Small intestine (tissue), 7 donors: ENCODE measurements at regions not wholly inside any gene's neighbourhood (a gene's known extent, or its start where the extent isn't known, plus 50 kb on each side); places are given as distances from the start of the nearest gene placed in this dataset.

ENCODE experiments used
- DNase-seq, 2 donors: peaks; one replicate each; pipeline versions ENCODE4 v3.0.0 to v3.0.0-alpha.2; 2013
- FAIRE-seq: peaks from 2 replicates; lab custom pipeline; 2012; peaks lifted over from hg19 to GRCh38; lab: Jason Lieb, UNC
- H3K27ac ChIP-seq, 3 donors: one replicate each; pipeline ENCODE4 v1.5.1; 2013; ENCODE audit warnings: low read length in 2 of 3, mild to moderate bottlenecking in 2 of 3, control low read depth in 1 of 3, inconsistent platforms in 1 of 3, low read depth in 1 of 3, moderate library complexity in 1 of 3
- H3K27me3 ChIP-seq, 3 donors: one replicate each; pipeline ENCODE4 v1.6.1; 2013; ENCODE audit warnings: low read length in 3 of 3, inconsistent platforms in 1 of 3; ENCODE audit not compliant: control insufficient read depth in 3 of 3, insufficient read depth in 3 of 3
- H3K36me3 ChIP-seq, 3 donors: one replicate each; pipeline ENCODE4 v1.6.1; 2013; ENCODE audit warnings: low read length in 3 of 3, inconsistent platforms in 1 of 3, low read depth in 1 of 3, mild to moderate bottlenecking in 1 of 3, moderate library complexity in 1 of 3; ENCODE audit not compliant: control insufficient read depth in 3 of 3, insufficient read depth in 2 of 3
- H3K4me1 ChIP-seq, 3 donors: one replicate each; pipeline ENCODE4 v1.6.1; 2013; ENCODE audit warnings: low read length in 2 of 3, inconsistent platforms in 1 of 3, low read depth in 1 of 3, mild to moderate bottlenecking in 1 of 3, moderate library complexity in 1 of 3; ENCODE audit not compliant: control insufficient read depth in 3 of 3, insufficient read depth in 2 of 3
- H3K4me3 ChIP-seq, 3 donors: one replicate each; pipeline ENCODE4 v1.5.1; 2013; ENCODE audit warnings: low read length in 3 of 3, control low read depth in 1 of 3, inconsistent platforms in 1 of 3, low read depth in 1 of 3, mild to moderate bottlenecking in 1 of 3, moderate library complexity in 1 of 3
- H3K9me3 ChIP-seq, 2 donors: one replicate each; pipeline ENCODE4 v1.6.1; 2013; ENCODE audit warnings: low read depth in 1 of 2, low read length in 1 of 2; ENCODE audit not compliant: control insufficient read depth in 2 of 2, insufficient read depth in 1 of 2
- WGBS, 3 donors: extraction: QIAGEN DNeasy Blood & Tissue Kit; methylation state at CpG; one replicate each; pipeline ENCODE4 v1.1.7; 2013; 5-methylcytosine and 5-hydroxymethylcytosine counted together
- donor health status: healthy with polysubstance abuse.
- donor health status: control.
- donor health status: control.
- donor health status: Bipolar disorder and iron deficiency.
- donor health status: healthy.

DNA sequence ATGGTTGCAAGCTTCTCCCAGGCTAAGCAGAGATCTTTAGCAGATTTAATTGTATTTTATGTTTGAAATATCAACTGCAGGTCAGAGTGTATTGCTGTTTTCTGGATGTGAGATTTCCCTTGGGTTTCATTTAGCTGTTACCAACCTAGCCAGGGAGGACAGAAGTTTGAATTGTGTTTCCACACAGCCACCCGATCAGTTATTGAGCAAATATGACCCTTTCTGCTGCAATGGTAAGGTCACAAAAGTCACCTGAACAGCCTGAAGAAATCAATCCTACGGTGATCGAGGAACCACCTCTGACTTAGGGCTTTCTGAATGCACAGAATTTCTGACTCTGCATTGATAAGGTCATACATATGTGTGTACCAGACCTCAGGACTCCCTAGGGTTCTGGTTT is 419.9 kb downstream of the MAN2A1 start:
- H3K4me1 ChIP-seq = peaks cover 2 to 9% (median 3%) of the 10 kb centered on the region in 3 donors
- H3K36me3 ChIP-seq = no peaks in the 10 kb centered on the region
- no peak overlapping the region for H3K27ac ChIP-seq
- DNase-seq = no peak
- no peak for FAIRE-seq
- H3K4me3 ChIP-seq = no peak overlapping the region
- no peaks in the 10 kb centered on the region for H3K9me3 ChIP-seq
- WGBS, 3 donors = 84 to 87% (median 86%) methylated on average over 3 of the region's 3 CpGs
- no peaks in the 10 kb centered on the region for H3K27me3 ChIP-seq

DNA sequence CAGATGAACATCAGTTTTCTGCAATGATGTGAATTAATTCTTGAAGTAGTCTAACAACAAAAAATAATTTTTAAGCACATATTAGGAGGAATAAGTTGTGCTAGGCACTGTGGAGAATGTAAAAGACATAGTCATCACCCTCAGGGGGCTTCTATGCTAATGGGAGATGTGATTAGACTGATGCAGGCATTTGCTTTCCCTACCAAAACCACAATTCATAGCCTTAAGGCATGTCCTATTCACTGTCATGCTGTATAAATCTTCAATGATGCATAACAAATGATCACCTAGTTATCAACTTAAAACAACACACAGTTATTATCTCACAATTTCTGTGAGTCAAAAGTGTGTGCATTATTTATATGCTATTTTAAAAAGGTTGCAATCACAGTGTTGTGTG is 422.6 kb downstream of the MAN2A1 start:
- no peaks in the 10 kb centered on the region for H3K36me3 ChIP-seq
- no peaks in the 10 kb centered on the region for H3K9me3 ChIP-seq
- no peak for FAIRE-seq
- no peak for DNase-seq
- H3K4me1 ChIP-seq = no peaks in the 10 kb centered on the region
- no peak overlapping the region for H3K4me3 ChIP-seq
- no peak overlapping the region for H3K27ac ChIP-seq
- no peaks in the 10 kb centered on the region for H3K27me3 ChIP-seq

DNA sequence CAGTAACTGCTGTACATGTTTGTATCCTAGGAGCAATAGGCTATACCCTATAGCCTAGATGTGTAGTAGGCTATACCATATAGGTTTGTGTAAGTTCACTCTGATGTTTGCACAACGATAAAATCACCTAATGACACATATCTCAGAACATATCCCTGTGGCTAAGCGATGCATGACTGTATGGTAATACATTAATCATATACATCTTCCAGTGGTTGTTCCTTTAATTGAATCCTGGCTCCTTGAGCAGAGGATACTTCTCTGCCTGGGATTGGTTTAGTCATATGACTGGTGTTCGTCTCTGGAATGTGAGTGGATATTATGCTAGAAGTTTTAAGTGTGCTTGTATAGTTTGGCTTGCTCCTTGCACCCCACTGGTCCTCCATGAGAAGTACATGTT is 425.8 kb downstream of the MAN2A1 start:
- Histone ChIP-seq H3K36me3 (no peaks in the 10 kb centered on the region), H3K27ac (no peak overlapping the region), H3K27me3 (no peaks in the 10 kb centered on the region), H3K4me3 (no peak overlapping the region), H3K4me1 (no peaks in the 10 kb centered on the region), H3K9me3 (no peaks in the 10 kb centered on the region)
- DNase-seq (no peak), FAIRE-seq (no peak)
- WGBS, 3 donors = 79 to 89% (median 82%) methylated on average over 3 of the region's 3 CpGs

DNA sequence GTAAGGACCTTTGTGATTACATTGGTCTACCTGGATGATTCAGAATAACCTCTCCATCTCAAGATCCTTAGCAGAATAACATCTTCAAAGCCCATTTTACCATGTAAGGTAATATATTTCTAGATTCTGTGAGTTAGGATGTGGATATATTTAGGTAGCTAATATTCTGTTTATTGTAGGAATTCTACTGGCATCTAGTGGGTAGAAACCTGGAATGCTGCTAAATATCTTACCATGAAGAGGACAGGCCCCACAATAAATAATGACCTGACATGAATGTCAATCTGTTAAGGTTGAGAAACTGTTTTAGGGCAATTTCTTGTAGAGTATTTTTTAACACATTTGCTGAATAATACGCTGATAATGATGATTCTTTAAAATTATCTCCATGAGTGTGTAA is 426.8 kb downstream of the MAN2A1 start:
- Histone ChIP-seq H3K4me3 (no peak overlapping the region), H3K4me1 (no peaks in the 10 kb centered on the region), H3K27me3 (no peaks in the 10 kb centered on the region), H3K36me3 (no peaks in the 10 kb centered on the region), H3K27ac (no peak overlapping the region), H3K9me3 (no peaks in the 10 kb centered on the region)
- DNase-seq (no peak), FAIRE-seq (no peak)
- WGBS, 3 donors = 78 to 86% (median 84%) methylated on average over 1 of the region's 1 CpG

DNA sequence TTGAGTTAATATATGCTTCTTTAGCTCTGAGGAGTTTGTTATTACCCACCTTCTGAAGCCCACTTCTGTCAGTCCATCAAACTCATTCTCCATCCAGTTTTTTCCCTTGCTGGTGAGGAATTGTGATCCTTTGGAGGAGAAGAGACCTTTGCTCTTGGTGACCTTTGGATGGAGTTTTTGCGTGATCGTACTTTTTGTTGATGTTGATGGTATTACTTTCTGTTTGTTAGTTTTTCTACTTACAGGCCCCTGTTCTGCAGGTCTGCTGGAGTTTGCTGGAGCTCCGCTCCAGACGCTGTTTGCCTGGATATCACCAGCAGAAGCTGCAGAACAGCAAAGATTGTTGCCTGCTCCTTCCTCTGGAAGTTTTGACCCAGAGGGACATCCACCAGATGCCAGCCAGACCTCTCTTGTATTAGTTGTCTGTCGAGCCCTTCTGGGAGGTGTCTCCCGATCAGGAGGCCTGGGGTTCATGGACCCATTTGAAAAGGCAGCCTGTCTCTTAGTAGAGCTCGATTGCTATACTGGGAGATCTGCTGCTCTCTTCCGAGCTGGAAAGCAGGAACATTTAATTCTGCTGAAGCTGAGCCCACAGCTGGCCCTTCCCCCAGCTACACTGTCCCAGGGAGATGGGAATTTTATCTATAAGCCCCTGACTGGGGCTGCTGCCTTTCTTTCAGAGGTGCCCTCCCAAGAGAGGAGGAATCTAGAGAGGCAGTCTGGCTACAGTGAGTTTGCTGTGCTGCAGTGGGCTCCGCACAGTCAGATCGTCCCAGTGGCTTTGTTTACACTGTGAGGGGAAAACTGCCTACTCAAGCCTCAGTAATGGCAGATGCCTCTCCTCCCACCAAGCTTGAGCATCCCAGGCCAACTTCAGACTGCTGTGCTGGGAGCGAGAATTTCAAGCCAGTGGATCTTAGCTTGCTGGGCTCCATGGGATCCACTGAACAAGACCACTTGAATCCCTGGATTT is 445.5 kb downstream of the MAN2A1 start:
- Histone ChIP-seq H3K4me3 (no peak overlapping the region), H3K4me1 (no peaks in the 10 kb centered on the region), H3K27ac (no peak overlapping the region), H3K27me3 (no peaks in the 10 kb centered on the region), H3K36me3 (no peaks in the 10 kb centered on the region), H3K9me3 (peaks cover 0 to 7% of the 10 kb centered on the region in 2 donors)
- WGBS, 3 donors = 64 to 79% (median 77%) methylated on average over 11 of the region's 11 CpGs
- FAIRE-seq = no peak
- DNase-seq = no peak

DNA sequence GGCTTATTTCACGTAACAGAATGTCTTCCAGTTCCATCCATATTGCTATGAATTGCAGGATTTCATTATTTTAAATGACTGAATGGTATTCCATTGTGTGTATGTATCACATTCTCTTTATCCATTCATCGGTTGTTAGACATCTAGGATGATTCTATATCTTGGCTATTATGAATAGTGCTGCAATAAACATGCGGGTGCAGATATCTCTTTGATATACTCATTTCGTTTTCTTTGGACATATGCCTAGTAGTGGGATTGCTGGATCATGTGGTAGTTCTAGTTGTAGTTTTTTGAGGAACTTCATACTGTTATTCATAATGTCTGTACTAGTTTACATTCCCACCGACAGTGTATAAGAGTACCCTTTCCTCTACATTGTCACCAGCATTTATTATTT is 460.5 kb downstream of the MAN2A1 start:
- no peak overlapping the region for H3K27ac ChIP-seq
- no peaks in the 10 kb centered on the region for H3K27me3 ChIP-seq
- DNase-seq = no peak
- no peak overlapping the region for H3K4me3 ChIP-seq
- no peaks in the 10 kb centered on the region for H3K36me3 ChIP-seq
- no peaks in the 10 kb centered on the region for H3K4me1 ChIP-seq
- H3K9me3 ChIP-seq = no peaks in the 10 kb centered on the region
- WGBS, 3 donors = 48 to 59% (median 57%) methylated on average over 5 of the region's 5 CpGs
- no peak for FAIRE-seq

DNA sequence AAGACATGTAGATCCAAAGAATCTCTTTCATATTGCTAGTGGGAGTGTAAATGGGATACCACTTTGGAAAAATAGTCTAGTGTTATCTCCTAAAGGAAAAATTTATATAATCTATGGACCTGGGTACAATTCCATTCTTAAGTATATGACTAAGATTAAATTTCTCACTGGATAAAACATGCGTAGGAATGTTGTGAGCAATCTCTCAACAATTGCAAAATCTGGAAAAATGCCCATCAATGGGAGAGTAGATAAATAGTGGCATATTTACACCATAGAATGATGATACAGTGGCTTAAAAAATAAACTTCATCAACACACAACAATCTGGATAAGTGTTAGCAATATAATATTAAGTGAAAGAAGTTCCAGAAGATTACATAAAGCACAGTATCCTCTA is 469.5 kb downstream of the MAN2A1 start:
- Histone ChIP-seq H3K27ac (no peak overlapping the region), H3K27me3 (no peaks in the 10 kb centered on the region), H3K36me3 (no peaks in the 10 kb centered on the region), H3K4me1 (no peaks in the 10 kb centered on the region), H3K9me3 (no peaks in the 10 kb centered on the region), H3K4me3 (no peak overlapping the region)
- 61 to 69% (median 69%) methylated on average over 1 of the region's 1 CpG for WGBS, 3 donors
- DNase-seq (no peak), FAIRE-seq (no peak)

DNA sequence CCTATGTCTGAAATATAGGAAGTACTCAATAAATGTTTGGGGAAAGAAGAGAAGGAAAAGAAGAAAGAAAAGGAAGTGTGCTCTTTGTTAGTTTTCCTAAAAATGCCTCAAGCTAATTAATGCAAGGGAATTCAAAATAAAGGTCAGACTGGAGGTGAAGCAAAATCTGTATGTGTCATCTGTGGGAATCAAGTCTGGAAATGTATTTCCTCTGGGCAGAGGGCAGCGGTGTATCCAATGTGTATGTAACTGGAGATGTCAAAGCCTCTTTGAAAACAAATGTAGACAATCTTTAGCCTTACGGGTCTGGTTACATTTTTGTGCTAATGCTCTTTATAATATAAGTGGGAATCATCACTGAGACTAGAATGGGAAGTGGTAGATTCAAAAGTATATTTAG is 471.4 kb downstream of the MAN2A1 start:
- FAIRE-seq (no peak), DNase-seq (no peak)
- Histone ChIP-seq H3K4me3 (no peak overlapping the region), H3K27me3 (no peaks in the 10 kb centered on the region), H3K4me1 (no peaks in the 10 kb centered on the region), H3K36me3 (no peaks in the 10 kb centered on the region), H3K27ac (no peak overlapping the region), H3K9me3 (no peaks in the 10 kb centered on the region)
- WGBS, 3 donors = 70 to 95% (median 87%) methylated on average over 2 of the region's 2 CpGs

DNA sequence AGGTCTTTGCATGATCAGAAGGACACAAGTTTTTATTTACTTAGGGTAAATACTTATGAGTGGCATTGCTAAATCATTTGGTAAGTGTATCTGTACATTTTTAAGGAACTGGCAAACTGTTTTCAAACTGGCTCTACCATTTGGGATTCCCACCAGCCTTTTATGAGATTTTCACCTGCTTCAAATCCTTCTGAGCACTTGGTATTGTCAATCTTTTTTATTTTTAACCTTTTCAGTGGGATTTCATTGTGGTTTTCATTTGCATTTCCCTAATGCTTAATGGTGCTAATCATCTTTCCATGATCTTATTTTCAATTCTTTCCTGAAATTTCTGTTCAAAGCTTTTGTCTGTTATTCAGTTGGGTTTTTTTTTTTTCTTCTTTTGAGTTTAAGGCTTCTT is 475.6 kb downstream of the MAN2A1 start:
- no peak overlapping the region for H3K4me3 ChIP-seq
- DNase-seq = no peak
- no peak for FAIRE-seq
- no peaks in the 10 kb centered on the region for H3K27me3 ChIP-seq
- H3K36me3 ChIP-seq = no peaks in the 10 kb centered on the region
- H3K4me1 ChIP-seq = no peaks in the 10 kb centered on the region
- no peak overlapping the region for H3K27ac ChIP-seq
- H3K9me3 ChIP-seq = peaks cover 0 to under 1% of the 10 kb centered on the region in 2 donors
